Natural killer cell (primary cell): ENCODE measurements at regions not wholly inside any gene's neighbourhood (a gene's known extent, or its start where the extent isn't known, plus 50 kb on each side); places are given as distances from the start of the nearest gene placed in this dataset.

Experiments
- ATAC-seq, 3 donors: fragments of 150-1000 bp in 2 of 3; fragments of 200-7000 bp in 1 of 3; cut with Tn5 transposase; 1 replicate in 1 of 3; 2 replicates in 2 of 3; pipeline ENCODE4 v1.10.0; 2021; ENCODE audit warnings: mild to moderate bottlenecking in 2 of 3, moderate library complexity in 2 of 3
- DNase-seq, 2 donors: peaks; one replicate each; pipeline versions ENCODE4 v3.0.0 to v3.0.0-alpha.2; 2013 to 2021; ENCODE audit warnings: mixed read lengths in 1 of 2
- H3K27ac ChIP-seq: one replicate; pipeline ENCODE4 v1.5.1; 2013; ENCODE audit warnings: mild to moderate bottlenecking, low read length
- H3K27me3 ChIP-seq: one replicate; pipeline ENCODE4 v1.6.1; 2013; ENCODE audit warnings: low read length; ENCODE audit not compliant: control insufficient read depth, insufficient read depth
- H3K36me3 ChIP-seq: one replicate; pipeline ENCODE4 v1.6.1; 2013; ENCODE audit warnings: low read length; ENCODE audit not compliant: control insufficient read depth, insufficient read depth
- H3K4me1 ChIP-seq: one replicate; pipeline ENCODE4 v1.6.1; 2013; ENCODE audit warnings: low read length; ENCODE audit not compliant: control insufficient read depth, insufficient read depth
- H3K4me3 ChIP-seq: one replicate; pipeline ENCODE4 v1.5.1; 2013; ENCODE audit warnings: low read length
- H3K9me3 ChIP-seq: one replicate; pipeline ENCODE4 v1.6.1; 2013; ENCODE audit warnings: low read length; ENCODE audit not compliant: control insufficient read depth, insufficient read depth
- H3K27ac Mint-ChIP-seq, 2 donors: one replicate each; pipeline ENCODE4 v1.8.0; 2022; ENCODE audit warnings: mild to moderate bottlenecking in 2 of 2, mixed read lengths in 2 of 2, moderate library complexity in 1 of 2
- H3K27me3 Mint-ChIP-seq, 2 donors: one replicate each; pipeline ENCODE4 v1.8.0; 2022; ENCODE audit warnings: low read depth in 2 of 2, mixed read lengths in 2 of 2
- H3K36me3 Mint-ChIP-seq: one replicate; pipeline ENCODE4 v1.8.0; 2022; ENCODE audit warnings: mixed read lengths
- H3K4me1 Mint-ChIP-seq, 2 donors: one replicate each; pipeline ENCODE4 v1.8.0; 2022; ENCODE audit warnings: mixed read lengths in 2 of 2
- H3K4me3 Mint-ChIP-seq: one replicate; pipeline ENCODE4 v1.8.0; 2022; ENCODE audit warnings: mild to moderate bottlenecking, moderate library complexity, mixed read lengths
- H3K9me3 Mint-ChIP-seq, 2 donors: one replicate each; pipeline ENCODE4 v1.8.0; 2022; ENCODE audit warnings: mixed read lengths in 2 of 2
- WGBS: methylation state at CpG from one replicate; pipeline ENCODE4 v1.1.7; 2013; ENCODE audit warnings: missing lambda C conversion rate; ENCODE audit not compliant: insufficient coverage; 5-methylcytosine and 5-hydroxymethylcytosine counted together
- intact Hi-C: fragments of 100-400 bp; cut with micrococcal nuclease; formaldehyde crosslinking; loops from one replicate; pipeline ENCODE4 v1.14.2; 2022
- TF ChIP-seq, protein P1 (sequence below): fragments of 200-600 bp; IDR thresholded peaks from one replicate; pipeline ENCODE4 v1.8.0; 2022; ENCODE audit warnings: antibody characterized with exemption

DNA sequence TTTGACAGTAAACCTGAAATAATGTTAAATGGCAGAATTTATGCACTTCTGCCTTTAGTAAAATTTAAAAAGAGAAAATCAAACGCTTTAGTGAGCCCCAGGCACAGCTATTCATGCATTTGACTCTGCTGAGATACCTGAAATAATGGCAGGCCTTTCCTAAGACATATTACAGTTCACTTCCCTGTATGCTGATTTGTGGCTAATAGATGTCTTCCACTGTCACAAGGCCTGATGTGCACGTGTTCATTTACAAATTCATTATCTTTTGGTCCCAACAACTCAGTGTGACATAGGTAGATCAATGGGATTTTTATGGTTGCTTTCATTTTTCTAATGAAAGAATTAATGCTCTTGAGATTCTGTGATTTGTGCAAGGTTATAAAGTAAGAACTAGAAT is 449.7 kb upstream of the RGS17 start:
- H3K9me3 ChIP-seq = no peaks in the 10 kb centered on the region
- no peaks in the 10 kb centered on the region for H3K36me3 ChIP-seq
- TF ChIP-seq, protein P1, sequence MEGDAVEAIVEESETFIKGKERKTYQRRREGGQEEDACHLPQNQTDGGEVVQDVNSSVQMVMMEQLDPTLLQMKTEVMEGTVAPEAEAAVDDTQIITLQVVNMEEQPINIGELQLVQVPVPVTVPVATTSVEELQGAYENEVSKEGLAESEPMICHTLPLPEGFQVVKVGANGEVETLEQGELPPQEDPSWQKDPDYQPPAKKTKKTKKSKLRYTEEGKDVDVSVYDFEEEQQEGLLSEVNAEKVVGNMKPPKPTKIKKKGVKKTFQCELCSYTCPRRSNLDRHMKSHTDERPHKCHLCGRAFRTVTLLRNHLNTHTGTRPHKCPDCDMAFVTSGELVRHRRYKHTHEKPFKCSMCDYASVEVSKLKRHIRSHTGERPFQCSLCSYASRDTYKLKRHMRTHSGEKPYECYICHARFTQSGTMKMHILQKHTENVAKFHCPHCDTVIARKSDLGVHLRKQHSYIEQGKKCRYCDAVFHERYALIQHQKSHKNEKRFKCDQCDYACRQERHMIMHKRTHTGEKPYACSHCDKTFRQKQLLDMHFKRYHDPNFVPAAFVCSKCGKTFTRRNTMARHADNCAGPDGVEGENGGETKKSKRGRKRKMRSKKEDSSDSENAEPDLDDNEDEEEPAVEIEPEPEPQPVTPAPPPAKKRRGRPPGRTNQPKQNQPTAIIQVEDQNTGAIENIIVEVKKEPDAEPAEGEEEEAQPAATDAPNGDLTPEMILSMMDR = no peak
- no peaks in the 10 kb centered on the region for H3K4me1 ChIP-seq
- H3K9me3 Mint-ChIP-seq = peaks cover 13 to 17% of the 10 kb centered on the region in 2 donors
- H3K27me3 ChIP-seq = no peaks in the 10 kb centered on the region
- DNase-seq (no peak), ATAC-seq (no peak)
- H3K4me3 ChIP-seq = no peak overlapping the region
- 80% methylated on average over 2 of the region's 2 CpGs for WGBS
- H3K27ac Mint-ChIP-seq = no peak overlapping the region
- no peak overlapping the region for H3K27ac ChIP-seq
- H3K27me3 Mint-ChIP-seq = no peaks in the 10 kb centered on the region
- H3K4me1 Mint-ChIP-seq = no peaks in the 10 kb centered on the region
- H3K36me3 Mint-ChIP-seq = peaks cover 6% of the 10 kb centered on the region
- no peak overlapping the region for H3K4me3 Mint-ChIP-seq
- intact Hi-C loops = no loop called here

DNA sequence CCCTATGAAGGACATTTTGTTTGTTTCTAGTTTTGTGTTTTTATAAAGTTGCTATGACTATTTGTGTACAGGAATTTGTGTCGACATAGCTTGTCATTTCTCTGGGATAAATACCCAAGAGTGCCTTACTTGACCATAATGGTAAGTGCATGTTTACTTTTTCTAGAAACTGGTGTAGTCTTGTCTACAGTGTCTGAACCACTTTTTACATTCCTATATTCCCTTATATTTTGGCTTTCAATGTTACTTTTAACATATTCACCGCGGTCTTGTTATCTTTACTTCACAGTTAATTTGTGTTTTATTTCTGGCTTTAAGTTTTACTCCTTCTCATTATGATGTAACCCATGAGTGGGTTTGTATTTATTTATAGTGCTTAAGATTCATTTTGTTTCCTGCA is 444.4 kb upstream of the RGS17 start:
- peaks cover 6% of the 10 kb centered on the region for H3K36me3 Mint-ChIP-seq
- 71% methylated on average over 1 of the region's 3 CpGs for WGBS
- H3K36me3 ChIP-seq = no peaks in the 10 kb centered on the region
- TF ChIP-seq, protein P1 = no peak
- H3K27ac ChIP-seq = no peak overlapping the region
- no peaks in the 10 kb centered on the region for H3K27me3 ChIP-seq
- ATAC-seq (no peak), DNase-seq (no peak)
- no peaks in the 10 kb centered on the region for H3K4me1 ChIP-seq
- H3K27me3 Mint-ChIP-seq = no peaks in the 10 kb centered on the region
- no peak overlapping the region for H3K4me3 Mint-ChIP-seq
- no peaks in the 10 kb centered on the region for H3K9me3 ChIP-seq
- intact Hi-C loops = no loop called here
- H3K4me3 ChIP-seq = no peak overlapping the region
- no peak overlapping the region for H3K27ac Mint-ChIP-seq
- H3K9me3 Mint-ChIP-seq = peaks cover 12 to 14% of the 10 kb centered on the region in 2 donors
- no peaks in the 10 kb centered on the region for H3K4me1 Mint-ChIP-seq

DNA sequence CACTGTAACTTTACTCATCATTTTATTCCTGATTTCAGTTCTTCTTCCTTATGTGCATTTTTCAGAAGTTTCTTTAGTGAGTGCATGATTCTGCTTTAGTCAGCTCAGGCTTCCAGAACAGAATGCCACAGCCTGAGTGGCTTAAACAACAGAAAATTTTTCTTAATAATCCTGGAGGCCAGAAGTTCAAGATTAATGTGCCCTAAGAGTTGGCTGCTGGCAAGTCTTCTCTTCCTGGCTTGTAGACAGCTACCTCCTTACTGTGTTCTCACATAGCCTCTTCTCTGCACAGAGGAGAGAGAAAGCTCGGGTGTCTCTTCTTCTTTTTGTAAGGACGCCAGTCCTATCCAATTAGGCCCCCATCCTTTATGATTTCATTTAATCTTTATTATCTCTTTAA is 443.1 kb upstream of the RGS17 start:
- TF ChIP-seq, protein P1 = no peak
- no peaks in the 10 kb centered on the region for H3K27me3 ChIP-seq
- H3K9me3 Mint-ChIP-seq = peaks cover 8 to 10% of the 10 kb centered on the region in 2 donors
- no peaks in the 10 kb centered on the region for H3K36me3 ChIP-seq
- peaks cover 6% of the 10 kb centered on the region for H3K36me3 Mint-ChIP-seq
- H3K9me3 ChIP-seq = no peaks in the 10 kb centered on the region
- ATAC-seq (no peak), DNase-seq (no peak)
- intact Hi-C loops = no loop called here
- no peak overlapping the region for H3K27ac ChIP-seq
- H3K4me1 Mint-ChIP-seq = no peaks in the 10 kb centered on the region
- H3K27ac Mint-ChIP-seq = no peak overlapping the region
- H3K4me3 ChIP-seq = no peak overlapping the region
- WGBS = 100% methylated on average over 1 of the region's 2 CpGs
- H3K4me3 Mint-ChIP-seq = no peak overlapping the region
- H3K27me3 Mint-ChIP-seq = no peaks in the 10 kb centered on the region
- no peaks in the 10 kb centered on the region for H3K4me1 ChIP-seq

GRCh38 chr6:153572371-153572770 is 441.3 kb upstream of the RGS17 start:
- ATAC-seq = no peak
- H3K36me3 Mint-ChIP-seq = peaks cover 3% of the 10 kb centered on the region
- H3K27ac ChIP-seq = no peak overlapping the region
- H3K4me3 Mint-ChIP-seq = no peak overlapping the region
- H3K27me3 Mint-ChIP-seq = no peaks in the 10 kb centered on the region
- no peak for DNase-seq
- H3K4me1 Mint-ChIP-seq = no peaks in the 10 kb centered on the region
- 63% methylated on average over 2 of the region's 3 CpGs for WGBS
- no peaks in the 10 kb centered on the region for H3K36me3 ChIP-seq
- no peaks in the 10 kb centered on the region for H3K4me1 ChIP-seq
- no peaks in the 10 kb centered on the region for H3K27me3 ChIP-seq
- TF ChIP-seq, protein P1 = no peak
- H3K9me3 Mint-ChIP-seq = peaks cover 4 to 7% of the 10 kb centered on the region in 2 donors
- H3K27ac Mint-ChIP-seq = no peak overlapping the region
- no peak overlapping the region for H3K4me3 ChIP-seq
- intact Hi-C loops = no loop called here
- no peaks in the 10 kb centered on the region for H3K9me3 ChIP-seq
